Keratinocyte (primary cell): ENCODE measurements at regions not wholly inside any gene's neighbourhood (a gene's known extent, or its start where the extent isn't known, plus 50 kb on each side); places are given as distances from the start of the nearest gene placed in this dataset.

Experiments used
- DNase-seq: peaks from one replicate; pipeline ENCODE4 v3.0.0-alpha.2; 2011; ENCODE audit warnings: low read depth, missing footprints, low spot score
- FAIRE-seq: peaks from 2 replicates; lab custom pipeline; 2011; peaks lifted over from hg19 to GRCh38; lab: Jason Lieb, UNC
- H2AFZ ChIP-seq: 2 replicates; pipeline ENCODE4 v1.6.0; 2012; ENCODE audit warnings: low read length, control low read depth, inconsistent platforms; ENCODE audit not compliant: control insufficient read depth
- H3K27ac ChIP-seq: 2 replicates; pipeline ENCODE4 v1.5.1; 2011; ENCODE audit warnings: low read length; ENCODE audit not compliant: control insufficient read depth, insufficient read depth
- H3K27me3 ChIP-seq: 3 replicates; pipeline ENCODE4 v1.6.0; 2011; ENCODE audit warnings: low read length; ENCODE audit not compliant: control insufficient read depth, insufficient read depth; ENCODE audit errors: extremely low read depth
- H3K36me3 ChIP-seq, 2 experiments: 2 replicates in 1 of 2; 3 replicates in 1 of 2; pipeline ENCODE4 v1.5.1; 2011; ENCODE audit warnings: low read length in 2 of 2, mild to moderate bottlenecking in 1 of 2; ENCODE audit not compliant: control insufficient read depth in 2 of 2, insufficient read depth in 2 of 2; ENCODE audit errors: extremely low read depth in 1 of 2
- H3K4me1 ChIP-seq: 3 replicates; pipeline ENCODE4 v1.5.1; 2011; ENCODE audit warnings: low read length; ENCODE audit not compliant: control insufficient read depth, insufficient read depth; ENCODE audit errors: extremely low read depth
- H3K4me2 ChIP-seq: 3 replicates; pipeline ENCODE4 v1.6.0; 2011; ENCODE audit warnings: low read depth, low read length; ENCODE audit not compliant: control insufficient read depth, insufficient read depth; ENCODE audit errors: extremely low read depth
- H3K4me3 ChIP-seq, 3 experiments: fragments of 200-600 bp in 1 of 3; sonication (generic) in 1 of 3; 2 replicates in 2 of 3; 3 replicates in 1 of 3; pipeline ENCODE4 v1.5.1; 2011 to 2016; ENCODE audit warnings: low read length in 3 of 3, mild to moderate bottlenecking in 3 of 3, control low read depth in 2 of 3, inconsistent platforms in 1 of 3, low read depth in 1 of 3, mixed read lengths in 1 of 3, mixed run types in 1 of 3, moderate library complexity in 1 of 3; ENCODE audit not compliant: control insufficient read depth in 2 of 3, insufficient read depth in 2 of 3; ENCODE audit errors: extremely low read depth in 1 of 3
- H3K79me2 ChIP-seq: 2 replicates; pipeline ENCODE4 v1.6.0; 2012; ENCODE audit warnings: low read length; ENCODE audit not compliant: control insufficient read depth, insufficient read depth
- H3K9ac ChIP-seq: 3 replicates; pipeline ENCODE4 v1.6.0; 2011; ENCODE audit warnings: low read length; ENCODE audit not compliant: control insufficient read depth, insufficient read depth; ENCODE audit errors: extremely low read depth
- H3K9me1 ChIP-seq: 3 replicates; pipeline ENCODE4 v1.6.0; 2011; ENCODE audit warnings: low read length; ENCODE audit not compliant: control insufficient read depth, insufficient read depth; ENCODE audit errors: extremely low read depth
- H3K9me3 ChIP-seq: 2 replicates; pipeline ENCODE4 v1.5.1; 2012; ENCODE audit warnings: low read depth, low read length; ENCODE audit not compliant: control insufficient read depth
- H4K20me1 ChIP-seq: 3 replicates; pipeline ENCODE4 v1.6.0; 2011; ENCODE audit warnings: low read length; ENCODE audit not compliant: control insufficient read depth, insufficient read depth; ENCODE audit errors: extremely low read depth
- CTCF ChIP-seq, 3 experiments: IDR thresholded peaks in 1 of 3; conservative IDR thresholded peaks in 1 of 3; optimal IDR thresholded peaks in 1 of 3; 2 replicates in 2 of 3; 3 replicates in 1 of 3; pipeline versions ENCODE3 to v1.5.1; 2011; ENCODE audit warnings: low read length in 3 of 3, mild to moderate bottlenecking in 3 of 3, moderate library complexity in 2 of 3, control low read depth in 1 of 3, inconsistent platforms in 1 of 3; ENCODE audit not compliant: insufficient read depth in 2 of 3; ENCODE audit errors: extremely low read depth in 1 of 3
- EZH2 ChIP-seq: IDR thresholded peaks from one replicate; pipeline ENCODE4 v1.6.1; 2012; ENCODE audit warnings: inconsistent platforms, mild to moderate bottlenecking, low read length, moderate library complexity
- dilution Hi-C: fragments of 300-500 bp; cut with MboI; formaldehyde crosslinking; loops from one replicate; pipeline ENCODE4 v1.7.0; 2020; ENCODE audit warnings: low sequenced_read_pairs; ENCODE audit not compliant: extremely low pct_ligation_motif_present

GRCh38 chr3:161821591-161821990 is 325.0 kb downstream of the OTOL1 start:
- Histone ChIP-seq H3K9ac (no peak overlapping the region), H3K9me1 (no peaks in the 10 kb centered on the region), H3K27me3 (no peaks in the 10 kb centered on the region), H2AFZ (no peak overlapping the region), H4K20me1 (no peaks in the 10 kb centered on the region), H3K27ac (no peak overlapping the region), H3K4me1 (no peaks in the 10 kb centered on the region), H3K36me3 (no peaks in the 10 kb centered on the region), H3K4me3 (no peak overlapping the region), H3K9me3 (no peaks in the 10 kb centered on the region), H3K4me2 (no peak overlapping the region), H3K79me2 (no peaks in the 10 kb centered on the region)
- dilution Hi-C loops, result no loop called here
- FAIRE-seq (no peak), DNase-seq (no peak)
- TF ChIP-seq EZH2, result no peak
- TF ChIP-seq CTCF (optimal IDR thresholded peaks at IDR 0.05 in 1 of 3, IDR thresholded peaks at IDR 0.05 in 1 of 3, conservative IDR thresholded peaks at IDR 0.05 in 1 of 3; ENCODE audit: extremely low read depth in 1 of 3, insufficient read depth in 2 of 3, low read length in 3 of 3), result no peak

GRCh38 chr3:161822291-161822690 is 325.7 kb downstream of the OTOL1 start:
- Histone ChIP-seq H3K27ac (no peak overlapping the region), H2AFZ (no peak overlapping the region), H3K79me2 (no peaks in the 10 kb centered on the region), H3K4me3 (no peak overlapping the region), H3K4me1 (no peaks in the 10 kb centered on the region), H3K9me1 (no peaks in the 10 kb centered on the region), H4K20me1 (no peaks in the 10 kb centered on the region), H3K36me3 (no peaks in the 10 kb centered on the region), H3K27me3 (no peaks in the 10 kb centered on the region), H3K9ac (no peak overlapping the region), H3K9me3 (no peaks in the 10 kb centered on the region), H3K4me2 (no peak overlapping the region)
- FAIRE-seq (no peak), DNase-seq (no peak)
- dilution Hi-C loops, result no loop called here
- no peak for TF ChIP-seq EZH2

GRCh38 chr3:161823910-161824309 is 327.3 kb downstream of the OTOL1 start:
- DNase-seq (no peak), FAIRE-seq (no peak)
- H3K9me3 ChIP-seq, result no peaks in the 10 kb centered on the region
- H3K36me3 ChIP-seq, result no peaks in the 10 kb centered on the region
- H3K4me1 ChIP-seq, result no peaks in the 10 kb centered on the region
- no peak overlapping the region for H3K4me3 ChIP-seq
- H3K27me3 ChIP-seq, result no peaks in the 10 kb centered on the region
- no peaks in the 10 kb centered on the region for H4K20me1 ChIP-seq
- no peaks in the 10 kb centered on the region for H3K9me1 ChIP-seq
- no peaks in the 10 kb centered on the region for H3K79me2 ChIP-seq
- dilution Hi-C loops, result no loop called here
- no peak for TF ChIP-seq CTCF (optimal IDR thresholded peaks at IDR 0.05 in 1 of 3, IDR thresholded peaks at IDR 0.05 in 1 of 3, conservative IDR thresholded peaks at IDR 0.05 in 1 of 3; ENCODE audit: extremely low read depth in 1 of 3, insufficient read depth in 2 of 3, low read length in 3 of 3)
- TF ChIP-seq EZH2, result no peak
- no peak overlapping the region for H3K4me2 ChIP-seq
- no peak overlapping the region for H3K9ac ChIP-seq
- H3K27ac ChIP-seq, result no peak overlapping the region
- H2AFZ ChIP-seq, result no peak overlapping the region
